Sigmoid colon (tissue), 6 donors: ENCODE measurements at regions not wholly inside any gene's neighbourhood (a gene's known extent, or its start where the extent isn't known, plus 50 kb on each side); places are given as distances from the start of the nearest gene placed in this dataset.

Source experiments
- DNase-seq: peaks from one replicate; pipeline ENCODE4 v3.0.0-alpha.2; 2019
- H3K27ac ChIP-seq, 4 donors: fragments of 200-600 bp; sonication (generic); one replicate each; pipeline ENCODE4 v1.5.1; 2016 to 2019; ENCODE audit warnings: mild to moderate bottlenecking in 1 of 4
- H3K27me3 ChIP-seq, 3 donors: fragments of 200-600 bp; sonication (generic); one replicate each; pipeline ENCODE4 v1.5.1; 2019; ENCODE audit warnings: mild to moderate bottlenecking in 1 of 3
- H3K36me3 ChIP-seq, 4 donors: fragments of 200-600 bp; sonication (generic); one replicate each; pipeline ENCODE4 v1.5.1; 2016 to 2019
- H3K4me1 ChIP-seq, 4 donors: fragments of 200-600 bp; sonication (generic); one replicate each; pipeline ENCODE4 v1.5.1; 2017 to 2019
- H3K4me3 ChIP-seq, 4 donors: fragments of 200-600 bp; sonication (generic); one replicate each; pipeline ENCODE4 v1.5.1; 2017 to 2019; ENCODE audit warnings: mild to moderate bottlenecking in 2 of 4, moderate library complexity in 1 of 4
- H3K9me3 ChIP-seq, 4 donors: fragments of 200-600 bp in 3 of 4; sonication (generic) in 3 of 4; one replicate each; pipeline versions ENCODE4 v1.5.1 to v1.6.1; 2013 to 2019
- CTCF ChIP-seq, 4 experiments: fragments of 450-650 bp in 3 of 4; fragments of 200-600 bp in 1 of 4; IDR thresholded peaks; one replicate each; pipeline ENCODE4 v1.5.1; 2016 to 2019; ENCODE audit warnings: antibody characterized with exemption in 4 of 4, mild to moderate bottlenecking in 3 of 4, moderate library complexity in 2 of 4
- EP300 ChIP-seq, 4 donors: sonication (generic); formaldehyde crosslinking; IDR thresholded peaks; one replicate each; pipeline ENCODE4 v1.6.1; 2017; ENCODE audit warnings: antibody characterized with exemption in 4 of 4
- POLR2A ChIP-seq, 2 donors: fragments of 450-650 bp; IDR thresholded peaks; one replicate each; pipeline ENCODE4 v1.6.1; 2016; ENCODE audit warnings: antibody characterized with exemption in 2 of 2, mild to moderate bottlenecking in 2 of 2, moderate library complexity in 2 of 2
- POLR2AphosphoS5 ChIP-seq, 4 donors: sonication (generic); formaldehyde crosslinking; IDR thresholded peaks; one replicate each; pipeline ENCODE4 v1.6.1; 2017; ENCODE audit warnings: antibody characterized with exemption in 4 of 4
- WGBS, 2 donors: extraction: QIAGEN DNeasy Blood & Tissue Kit; methylation state at CpG; one replicate each; pipeline ENCODE4 v1.1.7; 2013; 5-methylcytosine and 5-hydroxymethylcytosine counted together
- intact Hi-C: fragments of 100-400 bp; cut with DNase I; formaldehyde crosslinking; loops from one replicate; pipeline ENCODE4 v1.15.1; 2023
- donor health status: healthy with polysubstance abuse.
- donor health status: healthy.

DNA sequence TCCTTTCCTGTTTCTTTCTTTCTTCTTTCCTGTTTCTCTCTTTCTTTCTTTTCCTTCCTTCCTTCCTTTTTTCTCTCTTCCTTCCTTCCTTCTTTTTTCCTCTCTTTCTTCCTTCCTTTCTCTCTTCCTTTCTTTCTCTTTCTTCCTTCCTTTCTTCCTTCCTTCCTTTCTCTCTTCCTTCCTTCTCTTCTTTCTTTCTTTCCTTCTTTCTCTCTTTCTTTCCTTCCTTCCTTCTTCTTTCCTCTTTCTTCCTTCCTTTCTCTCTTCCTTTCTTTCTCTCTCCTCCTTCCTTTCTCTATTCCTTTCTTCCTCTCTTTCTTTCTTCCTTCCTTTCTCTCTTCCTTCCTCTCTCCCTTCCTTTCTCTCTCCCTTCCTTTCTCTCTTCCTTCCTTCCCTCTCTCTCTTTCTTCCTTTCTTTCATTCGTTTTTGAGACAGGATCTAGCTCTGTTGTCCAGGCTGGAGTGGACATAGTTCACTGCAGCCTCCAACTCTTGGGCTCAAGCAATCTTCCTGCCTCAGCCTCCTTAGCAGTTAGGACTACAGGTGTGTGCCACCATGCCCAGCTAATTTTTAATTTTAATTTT is 170.8 kb upstream of the GMDS start:
- Histone ChIP-seq H3K27me3 (no peaks in the 10 kb centered on the region), H3K9me3 (no peaks in the 10 kb centered on the region), H3K4me1 (no peaks in the 10 kb centered on the region), H3K27ac (no peak overlapping the region), H3K36me3 (no peaks in the 10 kb centered on the region), H3K4me3 (no peak overlapping the region)
- 76 to 77% methylated on average over 1 of the region's 1 CpG for WGBS, 2 donors
- DNase-seq: no peak
- intact Hi-C loops: no loop called here
- TF ChIP-seq POLR2A (IDR thresholded peaks at IDR 0.05): no peak
- TF ChIP-seq POLR2AphosphoS5 (IDR thresholded peaks at IDR 0.05): no peak
- TF ChIP-seq EP300 (IDR thresholded peaks at IDR 0.05): no peak
- TF ChIP-seq CTCF (IDR thresholded peaks at IDR 0.05): no peak

GRCh38 chr6:2414885-2415547 is 169.6 kb upstream of the GMDS start:
- no peaks in the 10 kb centered on the region for H3K9me3 ChIP-seq
- no peaks in the 10 kb centered on the region for H3K27me3 ChIP-seq
- WGBS, 2 donors: 94 to 95% methylated on average over 19 of the region's 19 CpGs
- TF ChIP-seq POLR2AphosphoS5 (IDR thresholded peaks at IDR 0.05): no peak
- TF ChIP-seq EP300 (IDR thresholded peaks at IDR 0.05): no peak
- no peak for TF ChIP-seq POLR2A (IDR thresholded peaks at IDR 0.05)
- no peak for TF ChIP-seq CTCF (IDR thresholded peaks at IDR 0.05)
- DNase-seq: no peak
- intact Hi-C loops: no loop called here
- H3K27ac ChIP-seq: no peak overlapping the region
- H3K36me3 ChIP-seq: no peaks in the 10 kb centered on the region
- no peak overlapping the region for H3K4me3 ChIP-seq
- H3K4me1 ChIP-seq: no peaks in the 10 kb centered on the region

GRCh38 chr6:2412731-2413130 is 167.3 kb upstream of the GMDS start:
- no peaks in the 10 kb centered on the region for H3K9me3 ChIP-seq
- WGBS, 2 donors: 91 to 95% methylated on average over 4 of the region's 4 CpGs
- H3K27ac ChIP-seq: no peak overlapping the region
- no peaks in the 10 kb centered on the region for H3K27me3 ChIP-seq
- intact Hi-C loops: no loop called here
- no peak for DNase-seq
- no peaks in the 10 kb centered on the region for H3K36me3 ChIP-seq
- TF ChIP-seq CTCF (IDR thresholded peaks at IDR 0.05): no peak
- no peak for TF ChIP-seq POLR2AphosphoS5 (IDR thresholded peaks at IDR 0.05)
- no peak for TF ChIP-seq POLR2A (IDR thresholded peaks at IDR 0.05)
- no peak for TF ChIP-seq EP300 (IDR thresholded peaks at IDR 0.05)
- H3K4me3 ChIP-seq: no peak overlapping the region
- H3K4me1 ChIP-seq: no peaks in the 10 kb centered on the region

- Histone ChIP-seq H3K4me3 (no peak overlapping the region), H3K27ac (no peak overlapping the region), H3K36me3 (no peaks in the 10 kb centered on the region), H3K27me3 (no peaks in the 10 kb centered on the region), H3K4me1 (no peaks in the 10 kb centered on the region), H3K9me3 (no peaks in the 10 kb centered on the region)
- no peak for DNase-seq
- no peak for TF ChIP-seq CTCF (IDR thresholded peaks at IDR 0.05)
- intact Hi-C loops: no loop called here
- WGBS, 2 donors: 93 to 96% methylated on average over 7 of the region's 7 CpGs
Measured at GRCh38 chr6:2410656-2411380, 165.4 kb upstream of the GMDS start.
